GM12878 (cell line): ENCODE measurements at regions not wholly inside any gene's neighbourhood (a gene's known extent, or its start where the extent isn't known, plus 50 kb on each side); places are given as distances from the start of the nearest gene placed in this dataset.

Experiments
- ATAC-seq: fragments of 200-7000 bp; cut with Tn5 transposase; 3 replicates; pipeline ENCODE4 v1.9.1; 2020; ENCODE audit warnings: mild to moderate bottlenecking, moderate library complexity
- BruUV-seq: library from RNA; stranded (reverse); fragments of 400-500 nt; replicated peaks from 2 replicates; lab custom pipeline; 2021; lab: Mats Ljungman, UMichigan
- CTCF ChIA-PET: fragments of 300-600 bp; sonication (Branson Sonifier 250); formaldehyde crosslinking; extraction: SDS; loops from one replicate; lab custom pipeline; 2021; ENCODE audit warnings: inconsistent platforms; lab: Yijun Ruan, JAX
- POLR2A ChIA-PET: fragments of 350-600 bp; formaldehyde crosslinking; extraction: SDS; loops from one replicate; lab custom pipeline; 2021; ENCODE audit warnings: inconsistent platforms; lab: Charles Lee
- RAD21 ChIA-PET: fragments of 300-600 bp; sonication (Branson Sonifier 250); formaldehyde crosslinking; loops from one replicate; lab custom pipeline; 2023; ENCODE audit warnings: antibody characterized with exemption; ENCODE audit not compliant: unreplicated experiment; lab: Charles Lee
- SMC1A ChIA-PET: fragments of 300-600 bp; sonication (Branson Sonifier 250); formaldehyde crosslinking; loops from one replicate; lab custom pipeline; 2023; ENCODE audit not compliant: unreplicated experiment, uncharacterized antibody; lab: Charles Lee
- DNase-seq: peaks from one replicate; pipeline ENCODE4 v3.0.0-alpha.2; 2011; ENCODE audit warnings: low read depth, low spot score
- FAIRE-seq: peaks from 3 replicates; lab custom pipeline; 2011; peaks lifted over from hg19 to GRCh38; lab: Jason Lieb, UNC
- H2AFZ ChIP-seq: 2 replicates; pipeline ENCODE4 v1.6.0; 2011; ENCODE audit warnings: low read depth, low read length, control low read depth; ENCODE audit not compliant: control insufficient read depth
- H3K27ac ChIP-seq: 2 replicates; pipeline ENCODE4 v1.5.1; 2011; ENCODE audit warnings: control low read depth; ENCODE audit not compliant: control insufficient read depth, insufficient read depth
- H3K27me3 ChIP-seq, 2 experiments: replicated peaks in 1 of 2; 2 replicates each; pipeline versions ENCODE4 v1.6.0 to v1.6.1; 2011; ENCODE audit warnings: low read length in 1 of 2; ENCODE audit not compliant: control insufficient read depth in 2 of 2, insufficient read depth in 2 of 2
- H3K36me3 ChIP-seq, 2 experiments: 2 replicates each; pipeline ENCODE4 v1.5.1; 2011; ENCODE audit warnings: low read length in 1 of 2; ENCODE audit not compliant: control insufficient read depth in 2 of 2, insufficient read depth in 2 of 2
- H3K4me1 ChIP-seq: 2 replicates; pipeline ENCODE4 v1.6.1; 2011; ENCODE audit warnings: mild to moderate bottlenecking, low read length, moderate library complexity, mixed read lengths; ENCODE audit not compliant: control insufficient read depth, insufficient read depth
- H3K4me2 ChIP-seq: 2 replicates; pipeline ENCODE4 v1.6.0; 2011; ENCODE audit warnings: control low read depth; ENCODE audit not compliant: control insufficient read depth, insufficient read depth
- H3K4me3 ChIP-seq: fragments of 200-600 bp; sonication (generic); 2 replicates; pipeline ENCODE4 v1.5.1; 2016
- H3K79me2 ChIP-seq: 2 replicates; pipeline ENCODE4 v1.6.0; 2011; ENCODE audit warnings: low read length; ENCODE audit not compliant: control insufficient read depth, insufficient read depth
- H3K9ac ChIP-seq: 2 replicates; pipeline ENCODE4 v1.8.0; 2011; ENCODE audit warnings: low read length, control low read depth, mixed read lengths; ENCODE audit not compliant: control insufficient read depth, insufficient read depth
- H3K9me3 ChIP-seq: replicated peaks from 3 replicates; pipeline ENCODE4 v1.5.1; 2011; ENCODE audit warnings: mild to moderate bottlenecking, low read length; ENCODE audit not compliant: control insufficient read depth, insufficient read depth
- H4K20me1 ChIP-seq: 2 replicates; pipeline ENCODE4 v1.6.0; 2011; ENCODE audit not compliant: control insufficient read depth, insufficient read depth
- CBFB ChIP-seq: IDR thresholded peaks from 2 replicates; pipeline ENCODE4 v1.6.1; 2016; ENCODE audit warnings: antibody characterized with exemption, low read depth
- CUX1 ChIP-seq: IDR thresholded peaks from 2 replicates; pipeline ENCODE4 v1.6.1; 2012; ENCODE audit warnings: improper control_type of control experiment, low read depth, low read length; ENCODE audit not compliant: insufficient replicate concordance
- IRF3 ChIP-seq: fragments of 450-650 bp; IDR thresholded peaks from 2 replicates; pipeline ENCODE4 v1.6.1; 2014; ENCODE audit warnings: mild to moderate bottlenecking
- JUNB ChIP-seq: IDR thresholded peaks from 2 replicates; pipeline ENCODE4 v1.6.1; 2016; ENCODE audit warnings: antibody characterized with exemption, mild to moderate bottlenecking
- JUND ChIP-seq: IDR thresholded peaks from 2 replicates; pipeline ENCODE4 v1.6.1; 2012; ENCODE audit warnings: low read depth, mild to moderate bottlenecking, low read length, improper control_type of control experiment, moderate library complexity
- NFIC ChIP-seq: IDR thresholded peaks from 2 replicates; pipeline ENCODE4 v1.6.1; 2012; ENCODE audit warnings: low read depth, mild to moderate bottlenecking, inconsistent platforms, low read length, moderate library complexity
- NFXL1 ChIP-seq: fragments of 450-650 bp; IDR thresholded peaks from 2 replicates; pipeline ENCODE4 v1.6.1; 2017; ENCODE audit warnings: antibody characterized with exemption, mild to moderate bottlenecking, borderline replicate concordance
- RAD51 ChIP-seq: fragments of 450-650 bp; IDR thresholded peaks from 2 replicates; pipeline ENCODE4 v1.6.1; 2016; ENCODE audit warnings: moderate library complexity, mild to moderate bottlenecking, inconsistent platforms
- SKIL ChIP-seq: fragments of 450-650 bp; IDR thresholded peaks from 2 replicates; pipeline ENCODE4 v1.6.1; 2017; ENCODE audit warnings: mild to moderate bottlenecking, low read depth, inconsistent platforms; ENCODE audit not compliant: poor library complexity, severe bottlenecking
- USF1 ChIP-seq: IDR thresholded peaks from 2 replicates; pipeline ENCODE4 v1.6.1; 2011; ENCODE audit warnings: borderline replicate concordance, low read depth, mild to moderate bottlenecking, moderate library complexity, mixed read lengths, low read length; ENCODE audit not compliant: insufficient read depth; ENCODE audit errors: extremely low read length
- ZNF592 ChIP-seq: fragments of 450-650 bp; IDR thresholded peaks from 2 replicates; pipeline ENCODE4 v1.6.1; 2017; ENCODE audit warnings: mild to moderate bottlenecking, moderate library complexity
- WGBS: methylation state at CpG from one replicate; pipeline ENCODE4 v1.1.6; 2016; ENCODE audit warnings: low lambda C conversion rate; ENCODE audit not compliant: insufficient replicate concordance, insufficient coverage; ENCODE audit errors: missing lambda C conversion rate; 5-methylcytosine and 5-hydroxymethylcytosine counted together
- in situ Hi-C: fragments of 300-500 bp; cut with MboI; formaldehyde crosslinking; loops from 9 replicates; pipeline ENCODE4 v1.14.3; 2018; ENCODE audit warnings: mixed read lengths
- intact Hi-C: fragments of 100-400 bp; cut with micrococcal nuclease; formaldehyde crosslinking; loops from one replicate; pipeline ENCODE4 v1.14.2; 2022; ENCODE audit not compliant: unreplicated experiment

GRCh38 chr9:84557751-84558150, 111.8 kb upstream of the NTRK2 start:
- no peak overlapping the region for H3K4me2 ChIP-seq
- intact Hi-C loops (no loop called here), in situ Hi-C loops (no loop called here)
- H3K27me3 ChIP-seq: peaks cover 0 to 3% of the 10 kb centered on the region in 2 experiments; a peak in 1 of 4 replicates
- no peaks in the 10 kb centered on the region for H4K20me1 ChIP-seq
- ChIA-PET CTCF (no interaction called here), RAD21 (no interaction called here), POLR2A (no interaction called here), SMC1A (no interaction called here)
- 28% methylated on average over 4 of the region's 4 CpGs for WGBS
- no peak overlapping the region for H3K27ac ChIP-seq
- no peak for ATAC-seq
- H3K36me3 ChIP-seq: no peaks in the 10 kb centered on the region
- H3K79me2 ChIP-seq: no peaks in the 10 kb centered on the region
- no TSS peak for BruUV-seq
- no peaks in the 10 kb centered on the region for H3K4me1 ChIP-seq
- no peak overlapping the region for H2AFZ ChIP-seq
- no peak overlapping the region for H3K9ac ChIP-seq
- no peak overlapping the region for H3K4me3 ChIP-seq
- H3K9me3 ChIP-seq: no peaks in the 10 kb centered on the region
- FAIRE-seq: no peak
- no peak for DNase-seq
- no peak for TF ChIP-seq CBFB
- no peak for TF ChIP-seq JUNB
- TF ChIP-seq CUX1: no peak
- TF ChIP-seq SKIL: no peak
- TF ChIP-seq ZNF592: no peak
- no peak for TF ChIP-seq IRF3
- TF ChIP-seq NFXL1: no peak
- TF ChIP-seq JUND: no peak
- no peak for TF ChIP-seq RAD51
- no peak for TF ChIP-seq NFIC
- TF ChIP-seq USF1: no peak
